ENCODE measurements at regions not wholly inside any gene's neighbourhood (a gene's known extent, or its start where the extent isn't known, plus 50 kb on each side); places are given as distances from the start of the nearest gene placed in this dataset.
A peak's percentile ranks its signal among the peaks of the same experiment; 100 is the strongest.
"Not testable (repeated sequence)": the region's sequence is repeated elsewhere in the genome, so short reads cannot be mapped to it uniquely, and the experiment has no call there.

GRCh38 chr14:105692110-105692685, 165.8 kb downstream of the TMEM121 start:
- DNase-seq (ENCODE audit: low spot score) = not testable (repeated sequence)

GRCh38 chr14:105694961-105695360, 168.6 kb downstream of the TMEM121 start:
- DNase-seq (ENCODE audit: low spot score) = no peak

GRCh38 chr14:105696388-105696787, 170.0 kb downstream of the TMEM121 start:
- not testable (repeated sequence) for DNase-seq (ENCODE audit: low spot score)

GRCh38 chr14:105697414-105697813, 171.0 kb downstream of the TMEM121 start:
- not testable (repeated sequence) for DNase-seq (ENCODE audit: low spot score)

- not testable (repeated sequence) for DNase-seq (ENCODE audit: low spot score)
These were observed 171.6 kb downstream of the TMEM121 start for GRCh38 chr14:105697955-105698354.

- not testable (repeated sequence) for DNase-seq (ENCODE audit: low spot score)
These were observed 172.7 kb downstream of the TMEM121 start for GRCh38 chr14:105698940-105699556.

GRCh38 chr14:105699706-105700105, 173.3 kb downstream of the TMEM121 start:
- DNase-seq (ENCODE audit: low spot score) = peak; percentile 12

- DNase-seq (ENCODE audit: low spot score) = peak; percentile 22
These were observed 173.8 kb downstream of the TMEM121 start for GRCh38 chr14:105700146-105700545.

- peak; percentile 23 for DNase-seq (ENCODE audit: low spot score)
These were observed 174.4 kb downstream of the TMEM121 start for GRCh38 chr14:105700622-105701288.

- DNase-seq (ENCODE audit: low spot score) = peak; percentile 34
These were observed 175.3 kb downstream of the TMEM121 start for GRCh38 chr14:105701456-105702274.

- peak; percentile 30 for DNase-seq (ENCODE audit: low spot score)
These were observed 176.0 kb downstream of the TMEM121 start for GRCh38 chr14:105702275-105702817.

- DNase-seq (ENCODE audit: low spot score) = not testable (repeated sequence)
These were observed 176.8 kb downstream of the TMEM121 start for GRCh38 chr14:105703044-105703665.

- DNase-seq (ENCODE audit: low spot score) = not testable (repeated sequence)
These were observed 177.7 kb downstream of the TMEM121 start for GRCh38 chr14:105704091-105704490.

- DNase-seq (ENCODE audit: low spot score) = not testable (repeated sequence)
These were observed 178.1 kb downstream of the TMEM121 start for GRCh38 chr14:105704492-105704891.

- DNase-seq (ENCODE audit: low spot score) = peak; percentile 25
These were observed 179.1 kb downstream of the TMEM121 start for GRCh38 chr14:105705512-105705861.

GRCh38 chr14:105705862-105706700, 179.7 kb downstream of the TMEM121 start:
- DNase-seq (ENCODE audit: low spot score) = peak; percentile 15

GRCh38 chr14:105706701-105707019, 180.3 kb downstream of the TMEM121 start:
- not testable (repeated sequence) for DNase-seq (ENCODE audit: low spot score)

GRCh38 chr14:105707099-105707498, 180.7 kb downstream of the TMEM121 start:
- DNase-seq (ENCODE audit: low spot score) = peak; percentile 36

- peak; percentile 26 for DNase-seq (ENCODE audit: low spot score)
These were observed 181.4 kb downstream of the TMEM121 start for GRCh38 chr14:105707723-105708151.

GRCh38 chr14:105708251-105709134, 182.1 kb downstream of the TMEM121 start:
- DNase-seq (ENCODE audit: low spot score) = not testable (repeated sequence)

Measured in left forelimb (tissue), 1 donor.